SK-N-SH treated with all-trans-retinoic acid at 6 μM for 48 hours (cell line): ENCODE measurements at regions not wholly inside any gene's neighbourhood (a gene's known extent, or its start where the extent isn't known, plus 50 kb on each side); places are given as distances from the start of the nearest gene placed in this dataset.

Source experiments
- ARNTL ChIP-seq: fragments of 450-650 bp; formaldehyde crosslinking; IDR thresholded peaks from 2 replicates; pipeline ENCODE4 v1.5.0; 2020; ENCODE audit warnings: low read depth, mild to moderate bottlenecking, moderate library complexity, borderline replicate concordance
- CSDC2 ChIP-seq: fragments of 250-450 bp; sonication (Bioruptor Pico); IDR thresholded peaks from 2 replicates; pipeline ENCODE4 v1.5.0; 2020; ENCODE audit warnings: mild to moderate bottlenecking, moderate library complexity
- ESRRG ChIP-seq: fragments of 250-450 bp; sonication (Bioruptor Pico); IDR thresholded peaks from 2 replicates; pipeline ENCODE4 v1.6.1; 2021; ENCODE audit warnings: mild to moderate bottlenecking
- GLIS3 ChIP-seq: fragments of 250-450 bp; sonication (Bioruptor Pico); IDR thresholded peaks from 2 replicates; pipeline ENCODE4 v1.5.0; 2020; ENCODE audit warnings: mild to moderate bottlenecking, moderate library complexity
- OSR1 ChIP-seq: fragments of 250-450 bp; sonication (Bioruptor Pico); IDR thresholded peaks from 2 replicates; pipeline ENCODE4 v1.8.0; 2022; ENCODE audit warnings: moderate library complexity, mild to moderate bottlenecking, inconsistent platforms
- PPARA ChIP-seq: fragments of 250-450 bp; sonication (Bioruptor Pico); IDR thresholded peaks from 2 replicates; pipeline ENCODE4 v1.5.0; 2020; ENCODE audit warnings: mild to moderate bottlenecking, borderline replicate concordance
- RARB ChIP-seq: fragments of 250-450 bp; sonication (Bioruptor Pico); IDR thresholded peaks from 2 replicates; pipeline ENCODE4 v1.8.0; 2021; ENCODE audit warnings: mild to moderate bottlenecking, moderate library complexity
- ZC3H10 ChIP-seq: fragments of 250-450 bp; sonication (Bioruptor Pico); IDR thresholded peaks from 2 replicates; pipeline ENCODE4 v1.5.1; 2021; ENCODE audit warnings: mild to moderate bottlenecking, moderate library complexity
- ZFP3 ChIP-seq: fragments of 250-450 bp; sonication (Bioruptor Pico); IDR thresholded peaks from 2 replicates; pipeline ENCODE4 v1.5.0; 2020; ENCODE audit warnings: mild to moderate bottlenecking, moderate library complexity
- ZFP30 ChIP-seq: fragments of 450-650 bp; formaldehyde crosslinking; IDR thresholded peaks from 2 replicates; pipeline ENCODE4 v1.5.0; 2022; ENCODE audit warnings: mild to moderate bottlenecking, moderate library complexity
- ZNF565 ChIP-seq: fragments of 450-650 bp; formaldehyde crosslinking; conservative IDR thresholded peaks from 2 replicates; pipeline ENCODE4 v1.5.0; 2020; ENCODE audit warnings: low read depth, mild to moderate bottlenecking, moderate library complexity
- ZNF70 ChIP-seq: fragments of 450-650 bp; formaldehyde crosslinking; IDR thresholded peaks from 2 replicates; pipeline ENCODE4 v1.5.0; 2020; ENCODE audit warnings: mild to moderate bottlenecking, moderate library complexity
- TF ChIP-seq, protein P1 (sequence below): fragments of 250-450 bp; sonication (Bioruptor Pico); IDR thresholded peaks from 2 replicates; pipeline ENCODE4 v1.8.0; 2020; ENCODE audit warnings: mild to moderate bottlenecking, moderate library complexity, borderline replicate concordance
- TF ChIP-seq, protein P2 (sequence below): fragments of 250-450 bp; sonication (Bioruptor Pico); IDR thresholded peaks from 2 replicates; pipeline ENCODE4 v1.5.1; 2020; ENCODE audit warnings: low read depth, mild to moderate bottlenecking, moderate library complexity

DNA sequence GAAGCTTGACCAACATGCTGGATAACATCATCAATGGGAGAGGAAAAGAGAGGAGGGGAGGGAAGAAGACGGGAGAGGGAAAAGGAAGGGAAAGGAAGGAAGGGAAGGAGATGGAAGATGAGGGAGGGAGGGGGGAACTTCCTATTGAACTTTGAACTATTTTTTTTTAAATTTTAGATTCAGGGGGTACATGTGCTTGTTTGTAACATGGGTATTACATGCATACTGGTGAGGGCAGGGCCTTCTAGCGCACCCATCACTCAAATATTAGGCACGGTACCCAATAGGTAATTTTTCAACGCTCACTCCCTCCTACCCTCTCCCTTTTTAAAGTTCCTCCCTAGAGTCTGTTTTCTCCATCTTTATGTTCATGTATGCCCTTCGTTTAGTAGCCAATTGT lies 383.2 kb upstream of the XYLT1 start:
- TF ChIP-seq CSDC2 (CRISPR knock-in tag): no peak
- TF ChIP-seq ZNF70 (CRISPR knock-in tag): no peak
- TF ChIP-seq, protein P1, sequence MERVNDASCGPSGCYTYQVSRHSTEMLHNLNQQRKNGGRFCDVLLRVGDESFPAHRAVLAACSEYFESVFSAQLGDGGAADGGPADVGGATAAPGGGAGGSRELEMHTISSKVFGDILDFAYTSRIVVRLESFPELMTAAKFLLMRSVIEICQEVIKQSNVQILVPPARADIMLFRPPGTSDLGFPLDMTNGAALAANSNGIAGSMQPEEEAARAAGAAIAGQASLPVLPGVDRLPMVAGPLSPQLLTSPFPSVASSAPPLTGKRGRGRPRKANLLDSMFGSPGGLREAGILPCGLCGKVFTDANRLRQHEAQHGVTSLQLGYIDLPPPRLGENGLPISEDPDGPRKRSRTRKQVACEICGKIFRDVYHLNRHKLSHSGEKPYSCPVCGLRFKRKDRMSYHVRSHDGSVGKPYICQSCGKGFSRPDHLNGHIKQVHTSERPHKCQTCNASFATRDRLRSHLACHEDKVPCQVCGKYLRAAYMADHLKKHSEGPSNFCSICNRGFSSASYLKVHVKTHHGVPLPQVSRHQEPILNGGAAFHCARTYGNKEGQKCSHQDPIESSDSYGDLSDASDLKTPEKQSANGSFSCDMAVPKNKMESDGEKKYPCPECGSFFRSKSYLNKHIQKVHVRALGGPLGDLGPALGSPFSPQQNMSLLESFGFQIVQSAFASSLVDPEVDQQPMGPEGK: no peak
- no peak for TF ChIP-seq ESRRG (CRISPR knock-in tag)
- no peak for TF ChIP-seq PPARA (CRISPR knock-in tag)
- no peak for TF ChIP-seq ZC3H10 (CRISPR knock-in tag)
- no peak for TF ChIP-seq ARNTL (CRISPR knock-in tag)
- no peak for TF ChIP-seq OSR1 (CRISPR knock-in tag)
- TF ChIP-seq, protein P2, sequence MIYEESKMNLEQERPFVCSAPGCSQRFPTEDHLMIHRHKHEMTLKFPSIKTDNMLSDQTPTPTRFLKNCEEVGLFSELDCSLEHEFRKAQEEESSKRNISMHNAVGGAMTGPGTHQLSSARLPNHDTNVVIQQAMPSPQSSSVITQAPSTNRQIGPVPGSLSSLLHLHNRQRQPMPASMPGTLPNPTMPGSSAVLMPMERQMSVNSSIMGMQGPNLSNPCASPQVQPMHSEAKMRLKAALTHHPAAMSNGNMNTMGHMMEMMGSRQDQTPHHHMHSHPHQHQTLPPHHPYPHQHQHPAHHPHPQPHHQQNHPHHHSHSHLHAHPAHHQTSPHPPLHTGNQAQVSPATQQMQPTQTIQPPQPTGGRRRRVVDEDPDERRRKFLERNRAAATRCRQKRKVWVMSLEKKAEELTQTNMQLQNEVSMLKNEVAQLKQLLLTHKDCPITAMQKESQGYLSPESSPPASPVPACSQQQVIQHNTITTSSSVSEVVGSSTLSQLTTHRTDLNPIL: no peak
- TF ChIP-seq ZFP3 (CRISPR knock-in tag): no peak
- no peak for TF ChIP-seq GLIS3
- no peak for TF ChIP-seq ZNF565 (CRISPR knock-in tag)
- TF ChIP-seq ZFP30 (CRISPR knock-in tag): no peak
- no peak for TF ChIP-seq RARB (CRISPR knock-in tag)
